Endodermal cell (in vitro differentiated cells): ENCODE measurements at regions not wholly inside any gene's neighbourhood (a gene's known extent, or its start where the extent isn't known, plus 50 kb on each side); places are given as distances from the start of the nearest gene placed in this dataset.

Experiments used
- DNase-seq: peaks from one replicate; pipeline ENCODE4 v3.0.0-alpha.2; 2017
- H3K27ac ChIP-seq: 2 replicates; pipeline ENCODE4 v1.5.1; 2013; ENCODE audit warnings: mild to moderate bottlenecking, low read depth, low read length, moderate library complexity
- H3K27me3 ChIP-seq: 2 replicates; pipeline ENCODE4 v1.6.1; 2013; ENCODE audit warnings: mild to moderate bottlenecking, low read length, moderate library complexity; ENCODE audit not compliant: insufficient read depth, control insufficient read depth, poor library complexity, severe bottlenecking
- H3K36me3 ChIP-seq: 2 replicates; pipeline ENCODE4 v1.7.0; 2013; ENCODE audit warnings: mild to moderate bottlenecking, low read length, moderate library complexity; ENCODE audit not compliant: control insufficient read depth, insufficient read depth
- H3K4me1 ChIP-seq: one replicate; pipeline ENCODE4 v1.7.0; 2013; ENCODE audit warnings: low read length; ENCODE audit not compliant: control insufficient read depth, insufficient read depth
- H3K4me3 ChIP-seq: 2 replicates; pipeline ENCODE4 v1.5.1; 2013; ENCODE audit warnings: mild to moderate bottlenecking, low read length, moderate library complexity
- H3K9ac ChIP-seq: 2 replicates; pipeline ENCODE4 v1.6.1; 2013; ENCODE audit warnings: mild to moderate bottlenecking, low read length, moderate library complexity; ENCODE audit not compliant: poor library complexity, severe bottlenecking; ENCODE audit errors: extremely low read depth
- H3K9me3 ChIP-seq: 2 replicates; pipeline ENCODE4 v1.6.1; 2013; ENCODE audit warnings: mild to moderate bottlenecking, low read length, moderate library complexity; ENCODE audit not compliant: control insufficient read depth
- H3K27ac Mint-ChIP-seq: 2 replicates; pipeline ENCODE4 v1.8.0; 2020; ENCODE audit warnings: mixed read lengths
- H3K27me3 Mint-ChIP-seq: 2 replicates; pipeline ENCODE4 v1.8.0; 2021; ENCODE audit warnings: mild to moderate bottlenecking, mixed read lengths; ENCODE audit not compliant: insufficient read depth
- H3K36me3 Mint-ChIP-seq: 2 replicates; pipeline ENCODE4 v1.8.0; 2020; ENCODE audit warnings: low read depth, mixed read lengths
- H3K4me1 Mint-ChIP-seq: 2 replicates; pipeline ENCODE4 v1.8.0; 2020; ENCODE audit warnings: mixed read lengths
- H3K4me3 Mint-ChIP-seq: 2 replicates; pipeline ENCODE4 v1.8.0; 2020; ENCODE audit warnings: mild to moderate bottlenecking, moderate library complexity, mixed read lengths
- H3K9me3 Mint-ChIP-seq: 2 replicates; pipeline ENCODE4 v1.8.0; 2020; ENCODE audit warnings: mild to moderate bottlenecking, mixed read lengths
- CTCF ChIP-seq: fragments of 200-600 bp; sonication (generic); conservative IDR thresholded peaks from 2 replicates; pipeline ENCODE4 v1.5.0; 2021; ENCODE audit warnings: antibody characterized with exemption, mild to moderate bottlenecking
- WGBS, 2 experiments: methylation state at CpG; one replicate each; pipeline versions ENCODE4 v1.1.5 to v1.1.7; 2013; ENCODE audit warnings: missing lambda C conversion rate in 2 of 2, mixed read lengths in 1 of 2; ENCODE audit not compliant: insufficient coverage in 1 of 2, insufficient read length in 1 of 2; 5-methylcytosine and 5-hydroxymethylcytosine counted together

- H3K36me3 ChIP-seq = no peaks in the 10 kb centered on the region
- H3K9ac ChIP-seq = no peak overlapping the region
- H3K4me3 ChIP-seq = no peak overlapping the region
- no peak for TF ChIP-seq CTCF
- DNase-seq = no peak
- H3K9me3 ChIP-seq = no peaks in the 10 kb centered on the region
- no peaks in the 10 kb centered on the region for H3K27me3 ChIP-seq
- H3K4me1 ChIP-seq = no peaks in the 10 kb centered on the region
- WGBS, 2 experiments = 75% methylated on average over 1 of the region's 1 CpG; no CpG with 5 or more reads in 1 of the 2 experiments
- peaks cover 6% of the 10 kb centered on the region for H3K4me1 Mint-ChIP-seq
- H3K27me3 Mint-ChIP-seq = no peaks in the 10 kb centered on the region
- H3K27ac ChIP-seq = no peak overlapping the region
- H3K9me3 Mint-ChIP-seq = no peaks in the 10 kb centered on the region
- H3K36me3 Mint-ChIP-seq = no peaks in the 10 kb centered on the region
- no peak overlapping the region for H3K4me3 Mint-ChIP-seq
- no peak overlapping the region for H3K27ac Mint-ChIP-seq
Measured at GRCh38 chr6:155943635-155944034, 488.0 kb upstream of the NOX3 start.

GRCh38 chr6:155939253-155939652 lies 483.6 kb upstream of the NOX3 start:
- Mint-ChIP-seq H3K9me3 (no peaks in the 10 kb centered on the region), H3K27ac (no peak overlapping the region), H3K4me1 (peaks cover 17% of the 10 kb centered on the region), H3K27me3 (no peaks in the 10 kb centered on the region), H3K4me3 (no peak overlapping the region), H3K36me3 (no peaks in the 10 kb centered on the region)
- TF ChIP-seq CTCF = no peak
- H3K27ac ChIP-seq = no peak overlapping the region
- H3K4me3 ChIP-seq = no peak overlapping the region
- H3K4me1 ChIP-seq = no peaks in the 10 kb centered on the region
- H3K9ac ChIP-seq = no peak overlapping the region
- no peak for DNase-seq
- no peaks in the 10 kb centered on the region for H3K27me3 ChIP-seq
- no peaks in the 10 kb centered on the region for H3K36me3 ChIP-seq
- no peaks in the 10 kb centered on the region for H3K9me3 ChIP-seq

GRCh38 chr6:155936551-155936950 lies 480.9 kb upstream of the NOX3 start:
- H3K36me3 Mint-ChIP-seq = no peaks in the 10 kb centered on the region
- no peaks in the 10 kb centered on the region for H3K9me3 ChIP-seq
- DNase-seq = no peak
- H3K4me1 Mint-ChIP-seq = peaks cover 17% of the 10 kb centered on the region
- no peak for TF ChIP-seq CTCF
- H3K27ac ChIP-seq = no peak overlapping the region
- H3K4me3 Mint-ChIP-seq = no peak overlapping the region
- no peak overlapping the region for H3K27ac Mint-ChIP-seq
- no peaks in the 10 kb centered on the region for H3K27me3 Mint-ChIP-seq
- no peaks in the 10 kb centered on the region for H3K27me3 ChIP-seq
- H3K9ac ChIP-seq = no peak overlapping the region
- H3K9me3 Mint-ChIP-seq = no peaks in the 10 kb centered on the region
- no peaks in the 10 kb centered on the region for H3K4me1 ChIP-seq
- WGBS, 2 experiments = 90 to 96% methylated on average over 5 of the region's 5 CpGs
- H3K4me3 ChIP-seq = no peak overlapping the region
- no peaks in the 10 kb centered on the region for H3K36me3 ChIP-seq
